ENCODE measurements at regions not wholly inside any gene's neighbourhood (a gene's known extent, or its start where the extent isn't known, plus 50 kb on each side); places are given as distances from the start of the nearest gene placed in this dataset.

- no peak for TF ChIP-seq CTCF (IDR thresholded peaks at IDR 0.05)
- Histone ChIP-seq H3K27ac (no peak overlapping the region), H3K4me1 (no peaks in the 10 kb centered on the region), H3K36me3 (no peaks in the 10 kb centered on the region), H3K4me3 (no peak overlapping the region), H3K9me3 (no peaks in the 10 kb centered on the region), H3K27me3 (no peaks in the 10 kb centered on the region)
- DNase-seq (ENCODE audit: low spot score in 2 of 2) = no peak
- intact Hi-C loops (cut with DNase I) = no loop called here
Observed at GRCh38 chr14:99326041-99326710, 54.2 kb upstream of the BCL11B start.

DNA sequence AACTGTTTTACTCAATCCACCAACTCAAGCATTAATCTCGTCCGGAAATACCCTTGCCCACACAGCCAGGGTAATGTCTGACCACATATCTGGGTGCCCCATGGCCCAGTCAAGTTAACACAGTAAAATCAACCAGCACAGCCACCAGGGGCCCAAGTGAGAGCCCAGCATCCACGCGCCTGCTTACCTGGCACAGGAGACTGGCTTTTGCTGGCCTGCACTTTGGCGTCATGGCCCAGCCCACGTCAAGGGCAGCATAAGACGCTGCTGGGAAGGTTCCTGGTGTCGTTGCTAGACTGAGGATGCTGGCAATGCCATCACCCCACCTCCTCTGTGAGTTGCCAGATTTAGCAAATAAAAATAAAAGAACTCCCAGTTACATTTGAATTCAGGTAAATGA is 53.6 kb upstream of the BCL11B start:
- Histone ChIP-seq H3K9me3 (no peaks in the 10 kb centered on the region), H3K27me3 (no peaks in the 10 kb centered on the region), H3K36me3 (no peaks in the 10 kb centered on the region), H3K27ac (no peak overlapping the region), H3K4me1 (no peaks in the 10 kb centered on the region), H3K4me3 (no peak overlapping the region)
- TF ChIP-seq CTCF (IDR thresholded peaks at IDR 0.05) = no peak
- intact Hi-C loops (cut with DNase I) = no loop called here
- no peak for DNase-seq (ENCODE audit: low spot score in 2 of 2)

- H3K9me3 ChIP-seq = no peaks in the 10 kb centered on the region
- no peak overlapping the region for H3K4me3 ChIP-seq
- H3K27me3 ChIP-seq = no peaks in the 10 kb centered on the region
- no peak for TF ChIP-seq CTCF (IDR thresholded peaks at IDR 0.05)
- no peaks in the 10 kb centered on the region for H3K36me3 ChIP-seq
- intact Hi-C loops (cut with DNase I) = no loop called here
- no peak for DNase-seq (ENCODE audit: low spot score in 2 of 2)
- no peak overlapping the region for H3K27ac ChIP-seq
- H3K4me1 ChIP-seq = no peaks in the 10 kb centered on the region
Observed at GRCh38 chr14:99325016-99325415, 53.0 kb upstream of the BCL11B start.

DNA sequence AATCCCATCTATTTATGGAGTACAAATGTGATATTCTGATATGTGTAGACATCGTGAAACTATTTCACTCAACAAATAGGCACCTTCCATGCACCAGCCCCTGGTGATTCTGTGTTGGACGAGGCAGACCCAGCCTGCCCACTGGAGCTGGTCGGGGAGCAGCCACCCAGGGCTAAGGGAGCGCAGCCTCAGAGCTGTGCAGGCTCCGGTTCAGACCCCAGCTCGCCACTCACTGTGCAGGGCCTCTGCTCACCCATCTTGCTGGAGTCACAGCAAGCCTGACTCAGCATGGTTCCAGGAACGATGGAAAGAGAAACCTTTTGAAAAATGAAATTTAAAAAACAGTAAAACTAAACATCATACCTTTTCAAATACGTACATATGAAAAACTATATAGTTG is 52.3 kb upstream of the BCL11B start:
- Histone ChIP-seq H3K27ac (no peak overlapping the region), H3K4me3 (no peak overlapping the region), H3K4me1 (no peaks in the 10 kb centered on the region), H3K36me3 (no peaks in the 10 kb centered on the region), H3K27me3 (no peaks in the 10 kb centered on the region), H3K9me3 (no peaks in the 10 kb centered on the region)
- intact Hi-C loops (cut with DNase I) = no loop called here
- DNase-seq (ENCODE audit: low spot score in 2 of 2) = no peak
- TF ChIP-seq CTCF (IDR thresholded peaks at IDR 0.05) = no peak

GRCh38 chr14:99323603-99324185 is 51.7 kb upstream of the BCL11B start:
- H3K4me1 ChIP-seq = no peaks in the 10 kb centered on the region
- no peaks in the 10 kb centered on the region for H3K27me3 ChIP-seq
- H3K4me3 ChIP-seq = no peak overlapping the region
- intact Hi-C loops (cut with DNase I) = no loop called here
- H3K36me3 ChIP-seq = no peaks in the 10 kb centered on the region
- H3K27ac ChIP-seq = no peak overlapping the region
- no peak for TF ChIP-seq CTCF (IDR thresholded peaks at IDR 0.05)
- DNase-seq (ENCODE audit: low spot score in 2 of 2) = no peak
- no peaks in the 10 kb centered on the region for H3K9me3 ChIP-seq

All from ascending aorta (tissue), 2 donors.